ENCODE measurements at regions not wholly inside any gene's neighbourhood (a gene's known extent, or its start where the extent isn't known, plus 50 kb on each side); places are given as distances from the start of the nearest gene placed in this dataset.

GRCh38 chr18:27449104-27449503 lies 264.0 kb upstream of the CHST9 start (continued):
- TF ChIP-seq SKIL (IDR thresholded peaks at IDR 0.05; ENCODE audit: low read depth, poor library complexity, severe bottlenecking), result no peak

- no TSS peak for BruUV-seq (replicated peaks)
- ChIA-PET CTCF (no interaction called here), SMC1A (ENCODE audit: uncharacterized antibody, unreplicated experiment) (no interaction called here), RAD21 (ENCODE audit: unreplicated experiment) (no interaction called here), POLR2A (no interaction called here)
- FAIRE-seq, result no peak
- intact Hi-C loops (cut with micrococcal nuclease; ENCODE audit: unreplicated experiment) (no loop called here), in situ Hi-C loops (cut with MboI) (no loop called here)
- Histone ChIP-seq H3K27me3 (replicated peaks in 1 of 2; ENCODE audit: control insufficient read depth in 2 of 2, insufficient read depth in 2 of 2, low read length in 1 of 2) (no peaks in the 10 kb centered on the region), H3K9ac (ENCODE audit: control insufficient read depth, insufficient read depth, low read length) (no peak overlapping the region), H3K79me2 (ENCODE audit: control insufficient read depth, insufficient read depth, low read length) (no peaks in the 10 kb centered on the region), H3K27ac (ENCODE audit: control insufficient read depth, insufficient read depth) (no peak overlapping the region), H2AFZ (ENCODE audit: control insufficient read depth, low read depth, low read length) (no peak overlapping the region), H3K36me3 (ENCODE audit: control insufficient read depth in 2 of 2, insufficient read depth in 2 of 2, low read length in 1 of 2) (no peaks in the 10 kb centered on the region), H3K4me1 (ENCODE audit: control insufficient read depth, insufficient read depth, low read length) (no peaks in the 10 kb centered on the region), H4K20me1 (ENCODE audit: control insufficient read depth, insufficient read depth) (no peaks in the 10 kb centered on the region), H3K4me3 (no peak overlapping the region), H3K4me2 (ENCODE audit: control insufficient read depth, insufficient read depth) (no peak overlapping the region), H3K9me3 (replicated peaks; ENCODE audit: control insufficient read depth, insufficient read depth, low read length) (no peaks in the 10 kb centered on the region)
- TF ChIP-seq ATF7 (IDR thresholded peaks at IDR 0.05; ENCODE audit: low read depth), result no peak
- no peak for TF ChIP-seq BCL3 (IDR thresholded peaks at IDR 0.05; ENCODE audit: borderline replicate concordance, insufficient read depth, low read depth, low read length, poor library complexity, severe bottlenecking)
- TF ChIP-seq PKNOX1 (IDR thresholded peaks at IDR 0.05), result peak; percentile 14; the same call in 1 of the 2 replicates
- TF ChIP-seq EED (IDR thresholded peaks at IDR 0.05; ENCODE audit: low read depth), result no peak
- no peak for TF ChIP-seq SPI1 (IDR thresholded peaks at IDR 0.05; ENCODE audit: borderline replicate concordance, insufficient read depth, low read depth, low read length)
- no peak for TF ChIP-seq CBX5 (IDR thresholded peaks at IDR 0.05; ENCODE audit: low read depth)
- TF ChIP-seq SUZ12 (IDR thresholded peaks at IDR 0.05; ENCODE audit: unreplicated experiment), result no peak
- WGBS (ENCODE audit: insufficient coverage, insufficient replicate concordance, low lambda C conversion rate, missing lambda C conversion rate), result 0% methylated on average over 2 of the region's 2 CpGs
- ATAC-seq, result peak; percentile 28; the same call in 2 of the 3 replicates
- no peak for DNase-seq (ENCODE audit: low read depth, low spot score)
These were observed 262.8 kb upstream of the CHST9 start for GRCh38 chr18:27447930-27448329.

All from GM12878 (cell line).